ENCODE measurements at regions not wholly inside any gene's neighbourhood (a gene's known extent, or its start where the extent isn't known, plus 50 kb on each side); places are given as distances from the start of the nearest gene placed in this dataset.

GRCh38 chr18:11322006-11322405 is 172.6 kb upstream of the PIEZO2 start:
- no peak for DNase-seq (ENCODE audit: low spot score)

GRCh38 chr18:11320986-11321385 is 171.6 kb upstream of the PIEZO2 start:
- no peak for DNase-seq (ENCODE audit: low spot score)

GRCh38 chr18:11316546-11316945 is 167.2 kb upstream of the PIEZO2 start:
- DNase-seq (ENCODE audit: low spot score), result no peak

- no peak for DNase-seq (ENCODE audit: low spot score)
Measured at GRCh38 chr18:11310476-11311086, 161.2 kb upstream of the PIEZO2 start.

GRCh38 chr18:11309172-11309571 is 159.8 kb upstream of the PIEZO2 start:
- DNase-seq (ENCODE audit: low spot score), result no peak

GRCh38 chr18:11308499-11308898 is 159.1 kb upstream of the PIEZO2 start:
- DNase-seq (ENCODE audit: low spot score), result no peak

- DNase-seq (ENCODE audit: low spot score), result no peak
Measured at GRCh38 chr18:11307716-11308115, 158.3 kb upstream of the PIEZO2 start.

GRCh38 chr18:11305507-11305906 is 156.1 kb upstream of the PIEZO2 start:
- DNase-seq (ENCODE audit: low spot score), result no peak

GRCh38 chr18:11304928-11305327 is 155.6 kb upstream of the PIEZO2 start:
- DNase-seq (ENCODE audit: low spot score), result no peak

- DNase-seq (ENCODE audit: low spot score), result no peak
Measured at GRCh38 chr18:11296946-11297345, 147.6 kb upstream of the PIEZO2 start.

GRCh38 chr18:11293794-11294193 is 144.4 kb upstream of the PIEZO2 start:
- DNase-seq (ENCODE audit: low spot score), result no peak

- no peak for DNase-seq (ENCODE audit: low spot score)
Measured at GRCh38 chr18:11290786-11291185, 141.4 kb upstream of the PIEZO2 start.

GRCh38 chr18:11289248-11289647 is 139.9 kb upstream of the PIEZO2 start:
- no peak for DNase-seq (ENCODE audit: low spot score)

GRCh38 chr18:11288401-11288800 is 139.0 kb upstream of the PIEZO2 start:
- no peak for DNase-seq (ENCODE audit: low spot score)

GRCh38 chr18:11286431-11286830 is 137.1 kb upstream of the PIEZO2 start:
- DNase-seq (ENCODE audit: low spot score), result no peak

GRCh38 chr18:11284811-11285210 is 135.4 kb upstream of the PIEZO2 start:
- no peak for DNase-seq (ENCODE audit: low spot score)

GRCh38 chr18:11284349-11284748 is 135.0 kb upstream of the PIEZO2 start:
- no peak for DNase-seq (ENCODE audit: low spot score)

GRCh38 chr18:11283479-11284161 is 134.3 kb upstream of the PIEZO2 start:
- DNase-seq (ENCODE audit: low spot score), result no peak

GRCh38 chr18:11279461-11279860 is 130.1 kb upstream of the PIEZO2 start:
- no peak for DNase-seq (ENCODE audit: low spot score)

GRCh38 chr18:11276678-11277077 is 127.3 kb upstream of the PIEZO2 start:
- no peak for DNase-seq (ENCODE audit: low spot score)

- no peak for DNase-seq (ENCODE audit: low spot score)
Measured at GRCh38 chr18:11274144-11274794, 124.9 kb upstream of the PIEZO2 start.

GRCh38 chr18:11272516-11272915 is 123.1 kb upstream of the PIEZO2 start:
- DNase-seq (ENCODE audit: low spot score), result no peak

GRCh38 chr18:11271954-11272353 is 122.6 kb upstream of the PIEZO2 start:
- DNase-seq (ENCODE audit: low spot score), result no peak
